ENCODE measurements at regions not wholly inside any gene's neighbourhood (a gene's known extent, or its start where the extent isn't known, plus 50 kb on each side); places are given as distances from the start of the nearest gene placed in this dataset.
"Not testable (repeated sequence)": the region's sequence is repeated elsewhere in the genome, so short reads cannot be mapped to it uniquely, and the experiment has no call there.

GRCh38 chr2:53536583-53537361 is 230.8 kb upstream of the CHAC2 start:
- DNase-seq, result no peak

- no peak for DNase-seq
These were observed 232.3 kb upstream of the CHAC2 start for GRCh38 chr2:53535234-53535840.

- DNase-seq, result no peak
These were observed 237.5 kb upstream of the CHAC2 start for GRCh38 chr2:53530126-53530525.

- DNase-seq, result no peak
These were observed 240.5 kb upstream of the CHAC2 start for GRCh38 chr2:53527056-53527455.

- DNase-seq, result no peak
These were observed 247.4 kb upstream of the CHAC2 start for GRCh38 chr2:53519918-53520841.

GRCh38 chr2:53517406-53517805 is 250.2 kb upstream of the CHAC2 start:
- DNase-seq, result no peak

GRCh38 chr2:53516650-53517049 is 251.0 kb upstream of the CHAC2 start:
- no peak for DNase-seq

GRCh38 chr2:53515435-53516332 is 251.9 kb upstream of the CHAC2 start:
- no peak for DNase-seq

GRCh38 chr2:53513167-53513666 is 254.4 kb upstream of the CHAC2 start:
- DNase-seq, result no peak

- no peak for DNase-seq
These were observed 255.4 kb upstream of the CHAC2 start for GRCh38 chr2:53512071-53512826.

- no peak for DNase-seq
These were observed 256.1 kb upstream of the CHAC2 start for GRCh38 chr2:53511549-53511948.

- DNase-seq, result no peak
These were observed 257.2 kb upstream of the CHAC2 start for GRCh38 chr2:53510401-53510800.

- DNase-seq, result no peak
These were observed 257.7 kb upstream of the CHAC2 start for GRCh38 chr2:53509831-53510388.

- no peak for DNase-seq
These were observed 258.9 kb upstream of the CHAC2 start for GRCh38 chr2:53508667-53509066.

- DNase-seq, result not testable (repeated sequence)
These were observed 260.5 kb upstream of the CHAC2 start for GRCh38 chr2:53507070-53507469.

- no peak for DNase-seq
These were observed 261.8 kb upstream of the CHAC2 start for GRCh38 chr2:53505826-53506225.

GRCh38 chr2:53504507-53504906 is 263.1 kb upstream of the CHAC2 start:
- no peak for DNase-seq

GRCh38 chr2:53500181-53500580 is 267.4 kb upstream of the CHAC2 start:
- DNase-seq, result no peak

- no peak for DNase-seq
These were observed 269.4 kb upstream of the CHAC2 start for GRCh38 chr2:53498210-53498609.

- DNase-seq, result no peak
These were observed 270.6 kb upstream of the CHAC2 start for GRCh38 chr2:53497020-53497419.

GRCh38 chr2:53493210-53493609 is 274.4 kb upstream of the CHAC2 start:
- no peak for DNase-seq
